GM21447 (cell line): ENCODE measurements at regions not wholly inside any gene's neighbourhood (a gene's known extent, or its start where the extent isn't known, plus 50 kb on each side); places are given as distances from the start of the nearest gene placed in this dataset.

ENCODE experiments used
- ATAC-seq: cut with Tn5 transposase; IDR thresholded peaks from one replicate; pipeline ENCODE4 v1.9.1; 2021; ENCODE audit not compliant: unreplicated experiment

GRCh38 chr14:47772652-47773051 is 97.2 kb upstream of the MDGA2 start:
- ATAC-seq = no peak

- ATAC-seq = no peak
These were observed 87.9 kb upstream of the MDGA2 start for GRCh38 chr14:47763188-47763854.

GRCh38 chr14:47746986-47747385 is 71.6 kb upstream of the MDGA2 start:
- no peak for ATAC-seq

- no peak for ATAC-seq
These were observed 68.8 kb upstream of the MDGA2 start for GRCh38 chr14:47744155-47744554.

GRCh38 chr14:47739541-47739940 is 64.1 kb upstream of the MDGA2 start:
- ATAC-seq = no peak

- ATAC-seq = no peak
These were observed 54.9 kb upstream of the MDGA2 start for GRCh38 chr14:47730296-47730695.
